NCI-H748 (cell line): ENCODE measurements at regions not wholly inside any gene's neighbourhood (a gene's known extent, or its start where the extent isn't known, plus 50 kb on each side); places are given as distances from the start of the nearest gene placed in this dataset.
"Not testable (repeated sequence)": the region's sequence is repeated elsewhere in the genome, so short reads cannot be mapped to it uniquely, and the experiment has no call there.

Experiments used
- DNase-seq: peaks from one replicate; lab custom pipeline; 2025; ENCODE audit not compliant: unreplicated experiment; lab: John Stamatoyannopoulos, UW

DNA sequence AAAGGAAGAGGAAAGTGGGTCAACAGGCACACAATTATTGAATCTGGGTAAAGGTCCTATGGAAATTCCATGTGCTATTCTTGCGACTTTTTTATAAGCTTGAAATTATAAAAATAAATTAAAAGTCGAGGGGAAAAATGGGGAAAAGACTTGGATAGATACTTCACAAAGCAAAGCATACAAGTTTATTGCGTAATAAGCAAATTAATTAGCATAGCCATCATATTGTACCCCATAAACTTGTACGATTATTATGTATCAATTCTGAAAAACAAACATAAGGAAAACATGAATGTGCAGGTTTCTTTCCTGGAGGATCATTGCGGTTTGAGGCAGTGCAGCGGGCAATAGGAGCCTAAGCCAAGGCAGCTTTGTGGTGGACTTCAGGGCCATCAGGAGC lies 351.6 kb upstream of the NOX3 start:
- DNase-seq = no peak

DNA sequence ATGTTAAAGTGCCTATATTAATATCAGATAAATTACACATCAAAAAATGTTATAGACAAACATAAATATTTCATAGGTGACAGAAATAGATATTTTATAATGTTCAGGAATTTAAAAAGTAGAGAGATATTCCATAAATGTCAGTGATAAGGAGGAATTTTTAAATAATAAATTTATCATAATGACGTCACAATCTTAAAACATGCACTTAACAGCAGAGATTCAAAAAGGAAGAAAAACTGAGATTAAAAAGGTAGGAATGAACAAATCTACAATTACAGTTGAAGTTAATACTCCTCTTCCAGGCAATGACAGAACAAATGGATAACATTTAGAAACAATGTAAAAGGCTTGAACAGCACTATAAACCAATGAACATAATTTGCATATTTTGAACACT lies 345.4 kb upstream of the NOX3 start:
- DNase-seq = no peak

DNA sequence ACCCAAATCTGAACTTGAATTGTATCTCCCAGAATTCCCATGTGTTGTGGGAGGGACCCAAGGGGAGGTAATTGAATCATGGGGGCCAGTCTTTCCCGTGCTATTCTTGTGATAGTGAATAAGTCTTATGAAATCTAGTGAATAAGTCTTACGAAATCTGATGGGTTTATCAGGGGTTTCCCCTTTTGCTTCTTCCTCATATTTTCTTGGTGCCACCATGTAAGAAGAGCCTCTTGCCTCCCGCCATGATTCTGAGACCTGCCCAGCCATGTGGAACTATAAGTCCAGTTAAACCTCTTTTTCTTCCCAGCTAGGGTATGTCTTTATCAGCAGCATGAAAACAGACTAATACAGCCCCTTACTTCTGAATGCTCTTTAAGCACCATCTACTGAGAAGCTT lies 343.2 kb upstream of the NOX3 start:
- not testable (repeated sequence) for DNase-seq

DNA sequence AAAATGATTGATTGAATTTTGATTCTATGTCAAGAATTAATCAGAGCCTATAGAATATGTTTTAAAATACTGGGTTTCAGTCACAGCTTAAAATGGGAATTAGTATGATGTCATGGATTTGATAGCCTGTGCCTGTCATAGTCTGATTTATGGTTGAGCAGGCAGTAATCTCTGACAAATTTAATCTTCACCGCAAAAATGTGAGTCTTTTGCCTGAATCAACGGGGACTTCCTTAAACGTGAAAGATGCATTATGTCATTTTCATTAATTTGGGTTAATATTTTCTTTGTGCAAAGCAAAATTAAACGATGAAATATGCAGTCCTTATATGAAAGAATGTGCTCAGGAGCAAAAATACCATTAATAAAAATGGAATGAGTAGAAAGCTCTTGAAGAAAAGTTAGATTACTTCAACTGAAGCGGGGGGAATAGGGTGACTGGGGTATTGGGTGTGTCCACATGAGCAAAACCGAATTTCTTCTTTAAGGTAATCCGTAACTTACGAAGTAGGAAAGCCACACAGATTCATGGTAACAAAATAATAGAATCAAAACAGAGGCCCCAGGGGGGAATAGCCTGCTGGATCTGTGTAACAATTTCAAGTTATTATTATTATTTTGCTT lies 339.6 kb upstream of the NOX3 start:
- DNase-seq = no peak

DNA sequence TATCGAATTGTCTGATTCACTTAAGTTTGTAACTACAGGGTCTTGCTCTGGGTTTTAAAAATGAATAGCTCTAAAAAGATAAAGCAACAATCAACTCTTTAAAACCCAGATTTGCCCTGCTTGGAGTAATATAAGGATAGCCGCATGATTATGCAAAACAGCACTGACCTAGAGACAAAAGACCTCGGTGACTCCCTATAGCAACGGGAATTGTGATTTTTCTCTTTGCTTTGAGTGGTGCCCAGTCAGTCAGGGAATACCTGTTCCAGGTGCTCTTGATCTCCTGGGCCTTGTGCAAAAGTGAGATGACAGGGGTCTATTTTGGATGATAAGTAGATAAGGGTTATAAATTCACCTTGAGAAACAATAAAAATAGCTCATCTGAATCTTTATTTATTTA lies 336.3 kb upstream of the NOX3 start:
- DNase-seq = no peak

DNA sequence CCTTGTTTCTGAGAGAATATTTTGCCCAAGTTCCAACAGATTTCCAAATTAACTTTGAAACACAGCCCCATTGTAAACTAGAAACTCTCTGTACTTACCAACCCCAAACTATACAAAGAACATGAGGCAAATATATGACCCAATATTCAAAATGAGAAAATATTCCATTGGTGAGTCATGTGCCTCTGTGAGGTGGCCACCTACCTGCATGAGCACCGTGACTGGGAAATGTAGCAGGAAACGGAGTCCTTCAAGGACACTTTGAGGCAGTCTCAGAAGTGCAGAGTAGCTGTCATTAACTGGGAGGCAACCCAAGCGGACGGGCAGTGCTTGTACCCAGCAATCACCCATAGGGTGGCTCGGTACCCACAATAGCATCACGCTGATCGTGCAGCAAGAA lies 335.5 kb upstream of the NOX3 start:
- DNase-seq = no peak

DNA sequence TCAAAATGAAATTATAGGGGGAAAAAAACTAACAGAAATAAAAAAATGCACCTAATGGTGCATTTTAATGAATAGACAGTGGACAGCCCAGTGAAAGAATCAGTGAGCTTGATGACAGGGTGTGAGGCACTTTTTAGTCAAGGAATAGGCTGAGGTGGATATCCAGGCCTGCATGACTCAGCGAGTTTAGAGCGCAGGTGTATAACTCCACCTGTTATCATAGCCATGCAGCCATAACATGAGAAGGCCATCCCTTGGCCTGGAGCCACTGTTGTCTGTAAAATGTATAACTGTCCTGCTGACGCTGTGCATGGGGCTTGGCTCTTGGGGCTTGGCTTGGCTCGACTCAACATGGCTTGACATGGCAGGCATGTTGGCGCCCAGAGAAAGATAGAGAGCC lies 331.5 kb upstream of the NOX3 start:
- DNase-seq = peak; percentile 12

DNA sequence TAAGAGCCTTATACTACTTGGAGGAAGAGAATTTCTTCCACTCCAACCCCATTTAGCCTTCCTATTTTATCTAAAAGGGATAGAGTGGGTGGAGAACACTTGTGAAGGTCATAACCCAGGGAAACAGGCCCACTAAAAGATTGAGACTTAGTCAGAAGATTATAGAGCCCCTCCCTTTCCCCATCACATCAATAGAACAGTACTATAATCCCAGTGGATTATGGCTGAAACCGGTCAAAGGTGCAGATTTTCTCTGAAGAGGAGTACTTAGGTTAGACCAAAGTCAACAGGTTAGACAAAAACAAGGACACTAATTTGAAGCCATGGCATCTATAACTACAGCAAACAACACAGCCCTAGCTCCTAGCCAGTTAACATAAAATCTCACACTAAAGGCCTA lies 330.9 kb upstream of the NOX3 start:
- no peak for DNase-seq

DNA sequence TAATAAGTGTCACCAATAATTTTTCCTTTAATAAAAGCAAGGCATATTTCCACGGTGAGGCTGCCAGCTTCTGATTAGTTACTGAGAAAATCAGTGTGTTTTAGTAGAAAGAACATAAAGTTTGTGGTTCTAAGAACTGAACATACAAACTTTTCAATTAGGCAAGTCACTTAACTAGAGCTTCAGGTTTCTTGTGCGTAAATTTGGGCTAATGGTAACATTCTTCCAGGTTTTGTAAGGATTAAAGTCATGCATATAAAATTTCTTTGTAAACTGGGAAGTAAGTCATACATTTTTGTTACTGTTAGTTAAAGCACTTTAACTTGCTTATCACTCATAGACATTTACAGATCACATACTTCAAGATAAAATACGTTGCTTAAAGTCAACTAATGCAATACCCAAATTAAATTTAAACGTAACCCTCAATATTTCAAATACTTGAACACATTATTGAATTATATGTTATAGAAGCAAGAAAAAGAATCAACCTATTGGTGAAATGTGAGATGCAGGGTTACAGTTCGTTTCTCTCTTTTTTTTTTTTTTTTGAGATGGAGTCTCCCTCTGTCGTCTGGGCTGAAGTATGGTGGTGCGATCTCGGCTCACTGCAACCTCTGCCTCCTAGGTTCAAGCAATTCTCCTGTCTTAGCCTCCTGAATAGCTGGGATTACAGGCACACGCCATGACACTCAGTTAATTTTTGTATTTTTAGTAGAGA lies 327.3 kb upstream of the NOX3 start:
- no peak for DNase-seq

DNA sequence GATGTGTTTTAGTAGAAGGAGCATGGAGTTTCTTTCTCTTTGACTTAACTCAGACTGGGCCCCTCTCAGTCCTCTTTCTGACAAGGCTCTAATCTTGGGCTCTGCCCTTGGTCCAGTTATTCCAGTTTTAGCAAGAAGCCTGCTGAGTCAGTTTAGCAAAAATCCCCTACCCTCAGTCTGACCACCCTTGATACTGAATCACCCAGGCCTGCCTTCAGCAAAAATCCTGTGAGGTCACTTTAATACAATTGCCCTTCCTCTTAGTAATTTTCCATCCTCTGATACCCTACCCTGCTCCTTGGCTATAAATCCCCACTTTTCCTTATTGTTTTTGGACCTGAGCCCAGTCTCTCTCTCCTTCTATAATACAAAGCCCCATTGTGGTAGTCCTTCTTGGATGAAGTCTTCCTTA lies 326.7 kb upstream of the NOX3 start:
- peak; percentile 25 for DNase-seq

DNA sequence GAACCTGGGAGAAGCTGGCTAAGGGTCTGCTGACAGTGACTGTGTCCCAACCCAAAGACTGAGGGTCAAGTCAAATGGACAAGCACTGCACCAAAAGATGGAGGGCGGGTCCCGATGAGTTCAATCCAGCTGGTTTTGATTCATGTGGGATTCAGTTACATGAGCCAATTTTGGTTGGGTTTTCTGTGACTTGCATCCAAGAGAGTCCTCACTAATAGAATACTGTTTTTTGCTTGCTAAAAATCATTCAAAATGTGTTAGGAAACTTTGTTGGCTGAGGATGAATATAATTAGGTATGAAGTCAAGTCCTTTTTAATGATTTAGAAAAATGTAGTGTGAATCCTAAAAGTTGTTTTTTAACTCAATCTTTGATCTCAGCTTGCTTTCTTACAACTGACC lies 323.8 kb upstream of the NOX3 start:
- no peak for DNase-seq

DNA sequence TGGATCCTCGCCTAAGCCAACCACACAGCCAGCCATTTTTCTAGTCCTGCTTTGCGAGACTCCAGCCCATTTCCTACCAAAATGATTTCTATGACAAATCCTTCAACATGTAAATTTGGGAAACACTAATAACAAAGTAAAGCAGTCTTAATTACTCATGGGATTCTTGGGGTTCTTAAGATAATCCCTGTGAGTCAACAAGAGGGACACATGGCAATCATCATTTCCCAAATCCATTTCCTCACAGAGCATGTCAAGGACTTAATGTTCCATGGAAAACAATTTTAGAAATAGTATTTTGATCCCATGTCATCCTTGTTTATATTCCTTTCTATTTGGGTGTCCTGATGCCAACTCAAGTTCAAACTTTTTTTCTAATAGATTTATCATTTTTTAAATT lies 322.7 kb upstream of the NOX3 start:
- no peak for DNase-seq

DNA sequence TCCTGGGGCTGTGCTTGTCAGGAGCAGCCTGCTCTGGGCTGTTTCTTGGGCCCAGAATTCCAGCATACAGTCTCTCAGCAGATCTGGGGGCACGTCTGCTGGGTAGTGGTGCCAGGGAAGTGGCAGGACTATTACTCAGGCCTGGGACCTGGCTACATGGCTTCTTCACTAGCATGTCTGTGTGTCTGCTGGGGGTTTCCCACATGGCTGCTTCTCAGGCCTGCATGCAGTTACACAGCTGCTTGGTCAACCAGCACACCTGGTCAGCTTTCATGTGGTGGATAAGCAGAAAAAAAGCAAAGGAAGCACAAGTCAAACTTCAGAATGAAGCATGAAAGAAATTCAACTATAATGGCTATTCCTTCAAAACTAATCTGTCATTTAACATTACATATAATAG lies 316.2 kb upstream of the NOX3 start:
- DNase-seq = no peak

DNA sequence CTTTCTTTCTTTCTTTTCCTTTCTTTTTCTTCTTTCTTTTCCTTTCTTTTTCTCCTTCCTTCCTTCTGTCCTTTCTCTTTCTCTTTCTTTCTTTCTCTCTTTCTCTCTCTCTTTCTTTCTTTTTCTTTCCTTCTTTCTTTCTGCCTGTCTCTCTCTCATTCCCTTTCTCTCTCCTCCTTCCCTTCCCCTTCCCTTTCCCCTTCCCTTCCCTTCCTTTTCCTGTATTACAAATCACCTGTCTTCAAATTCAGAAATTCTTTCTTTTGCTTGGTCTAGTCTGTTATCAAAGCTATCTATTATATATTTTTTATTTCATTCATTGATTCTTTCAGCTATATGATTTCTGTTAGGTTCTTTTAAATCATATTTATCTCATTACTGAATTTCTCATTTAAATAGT lies 315.2 kb upstream of the NOX3 start:
- no peak for DNase-seq

DNA sequence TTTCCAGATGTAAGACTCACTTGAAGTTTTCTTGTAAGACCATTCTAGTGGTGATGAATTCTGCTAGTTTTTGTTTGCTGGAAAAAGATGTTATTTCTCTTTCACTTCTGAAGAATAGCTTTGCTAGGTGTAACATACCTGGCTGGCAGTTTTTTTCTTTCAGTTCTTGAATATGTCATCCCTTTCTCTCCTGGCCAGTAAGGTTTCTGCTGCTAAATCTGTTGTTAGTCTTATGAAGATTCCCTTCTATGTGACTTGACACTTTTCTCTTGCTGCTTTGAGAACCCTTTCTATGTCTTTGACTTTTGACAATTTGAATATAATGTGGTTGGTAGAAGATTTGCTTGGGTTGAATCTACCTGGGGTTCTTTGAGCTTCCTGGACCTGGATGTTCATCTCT lies 314.7 kb upstream of the NOX3 start:
- DNase-seq = no peak

DNA sequence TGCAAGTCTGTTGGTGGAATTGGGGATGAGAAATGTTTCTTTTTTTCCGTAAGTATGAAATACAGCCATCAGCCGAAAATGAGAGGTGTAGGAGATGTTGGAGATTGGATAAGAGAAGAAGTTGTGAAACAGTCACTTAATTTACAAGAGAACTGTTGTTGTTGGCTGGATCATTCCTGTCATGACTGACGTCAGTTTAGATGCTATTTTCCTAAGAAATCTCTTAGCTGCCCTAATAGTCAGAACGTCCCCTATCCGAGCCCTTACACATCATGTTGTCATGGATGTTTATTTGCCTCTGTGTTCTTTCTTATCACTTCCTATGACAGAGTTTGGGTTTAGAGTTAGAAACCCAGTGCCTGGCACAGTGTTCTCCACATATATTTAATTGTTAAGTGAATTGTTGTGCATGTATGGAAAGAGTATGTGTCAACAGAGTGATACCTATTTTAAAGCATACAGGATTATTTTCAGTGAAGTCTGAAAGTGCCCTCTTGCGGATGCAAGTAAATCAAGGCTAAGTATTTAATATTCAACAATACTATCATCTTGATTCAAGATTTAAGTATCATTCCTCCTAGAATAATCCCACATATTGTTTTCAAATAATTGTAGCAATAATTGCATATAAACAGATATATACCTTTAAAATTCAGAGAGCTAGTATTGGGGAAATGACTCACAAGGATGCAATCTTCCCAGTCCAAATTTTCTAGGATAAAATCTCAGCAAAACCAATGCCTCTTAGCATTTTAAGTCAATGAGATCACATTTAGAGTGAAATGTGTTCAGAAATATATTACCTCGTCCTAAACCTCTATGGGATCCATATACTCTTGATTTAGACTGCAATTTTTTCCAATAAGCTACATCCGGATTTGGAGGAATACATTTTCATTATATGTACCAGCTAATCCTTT lies 309.9 kb upstream of the NOX3 start:
- no peak for DNase-seq

DNA sequence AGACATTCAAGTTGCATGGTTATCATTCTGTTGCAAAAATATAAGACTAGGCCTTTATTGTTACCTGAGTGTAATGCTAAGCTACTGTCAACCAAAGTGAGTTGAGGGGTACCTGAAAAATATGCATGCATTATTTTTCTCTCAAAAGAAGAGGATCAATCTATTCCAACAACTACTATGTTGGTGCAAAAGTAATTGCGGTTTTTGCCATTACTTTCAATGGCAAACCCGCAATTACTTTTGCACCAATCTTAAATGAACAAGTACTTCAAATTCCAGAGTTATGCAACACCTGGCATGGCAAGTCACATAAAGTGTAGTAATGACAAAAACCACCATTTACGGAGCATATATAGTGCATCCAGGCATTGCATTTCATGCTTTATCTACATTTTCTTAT lies 307.0 kb upstream of the NOX3 start:
- DNase-seq = no peak

DNA sequence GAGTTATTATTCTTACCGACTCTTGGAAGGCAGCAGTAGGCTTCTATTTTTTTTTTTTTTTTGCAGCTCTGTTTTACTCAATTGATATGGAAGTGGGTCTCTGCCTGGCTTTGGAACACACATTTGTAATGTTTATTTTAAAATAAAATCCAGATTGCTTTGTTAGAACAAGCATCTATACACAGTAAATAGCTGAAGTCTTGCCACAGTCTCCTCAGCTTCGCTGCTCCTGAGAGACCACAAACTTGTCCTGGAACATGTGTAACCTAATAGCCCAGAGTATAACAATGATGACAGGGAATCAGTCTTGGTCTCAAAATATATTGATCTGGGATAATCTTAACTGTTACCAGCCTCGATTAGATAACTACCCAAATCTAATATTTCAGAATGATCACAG lies 299.8 kb upstream of the NOX3 start:
- no peak for DNase-seq

DNA sequence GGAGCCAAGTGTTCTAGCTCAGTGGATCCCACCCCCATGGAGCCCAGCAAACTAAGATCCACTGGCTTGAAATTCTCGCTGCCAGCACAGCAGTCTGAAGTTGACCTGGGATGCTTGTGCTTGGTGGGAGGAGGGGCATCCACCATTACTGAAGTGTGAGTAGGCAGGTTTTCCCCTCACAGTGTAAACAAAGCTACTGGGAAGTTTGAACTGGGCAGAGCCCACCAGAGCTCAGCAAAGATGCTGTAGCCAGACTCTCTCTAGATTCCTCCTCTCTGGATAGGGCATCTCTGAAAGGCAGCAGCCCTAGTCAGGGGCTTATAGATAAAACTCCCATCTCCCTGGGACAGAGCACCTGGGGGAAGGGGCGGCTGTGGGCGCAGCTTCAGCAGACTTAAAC lies 293.1 kb upstream of the NOX3 start:
- DNase-seq = not testable (repeated sequence)

DNA sequence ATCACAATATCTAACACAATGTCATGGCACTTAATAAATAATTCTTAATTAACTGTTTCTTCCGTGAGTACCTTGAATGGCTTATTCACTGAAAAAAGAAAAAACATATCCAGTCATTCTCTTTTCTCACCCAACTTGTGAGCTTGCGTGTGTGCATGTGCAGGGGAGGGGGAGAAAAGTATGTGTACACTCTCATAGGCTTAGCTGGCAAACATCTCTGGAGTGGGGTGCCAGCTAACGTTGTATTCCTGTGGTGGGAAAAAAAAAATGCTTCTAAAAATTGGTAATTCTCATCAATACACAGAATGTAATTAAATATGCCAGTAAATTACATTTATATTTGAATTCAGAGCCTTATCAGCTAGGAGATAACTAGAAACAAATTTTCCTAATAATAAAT lies 291.9 kb upstream of the NOX3 start:
- no peak for DNase-seq

DNA sequence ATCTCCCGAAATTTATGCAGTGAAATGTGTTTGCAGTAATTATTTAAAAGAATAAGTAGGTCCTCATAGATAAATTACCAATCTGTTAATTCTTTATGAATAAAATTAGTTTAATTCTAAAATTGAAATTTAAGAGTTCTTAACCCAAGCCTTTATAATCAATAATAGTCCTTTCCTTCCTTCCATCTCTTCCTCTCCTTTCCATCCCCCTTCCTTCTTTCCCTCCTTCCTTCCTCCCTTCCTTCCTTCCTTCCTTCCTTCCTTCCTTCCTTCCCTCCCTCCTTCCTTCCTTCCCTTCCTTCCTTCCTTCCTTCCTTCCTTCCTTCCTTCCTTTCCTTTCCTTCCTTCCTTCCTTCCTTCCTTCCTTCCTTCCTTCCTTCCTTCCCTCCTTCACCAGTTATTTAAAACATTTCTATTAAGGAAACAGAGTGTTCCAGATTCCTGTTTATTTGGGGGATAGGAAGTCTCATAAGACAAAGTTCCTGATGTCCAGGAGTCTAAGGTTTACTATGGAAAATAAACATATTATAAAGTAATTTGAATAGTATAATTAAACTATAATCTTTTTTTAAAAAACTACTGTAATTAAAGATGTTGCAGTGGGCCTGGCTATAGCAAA lies 285.3 kb upstream of the NOX3 start:
- DNase-seq = no peak
